AG09309 (cell line): ENCODE measurements at regions not wholly inside any gene's neighbourhood (a gene's known extent, or its start where the extent isn't known, plus 50 kb on each side); places are given as distances from the start of the nearest gene placed in this dataset.

Experiments used
- DNase-seq: peaks from one replicate; pipeline ENCODE4 v3.0.0-alpha.2; 2010; ENCODE audit warnings: low read depth
- H3K4me3 ChIP-seq: 2 replicates; pipeline ENCODE4 v1.5.1; 2011; ENCODE audit warnings: mild to moderate bottlenecking, low read depth, low read length, moderate library complexity; ENCODE audit not compliant: control insufficient read depth
- CTCF ChIP-seq: IDR thresholded peaks from 2 replicates; pipeline ENCODE4 v1.5.1; 2011; ENCODE audit warnings: mild to moderate bottlenecking, low read depth, low read length, inconsistent platforms; ENCODE audit not compliant: insufficient read depth, control insufficient read depth; ENCODE audit errors: missing control alignments

- TF ChIP-seq CTCF: no peak
- H3K4me3 ChIP-seq: no peak overlapping the region
Observed at GRCh38 chr6:139556532-139556931, 182.1 kb upstream of the CITED2 start.

GRCh38 chr6:139553916-139554315, 179.5 kb upstream of the CITED2 start:
- no peak for DNase-seq
- H3K4me3 ChIP-seq: no peak overlapping the region
- no peak for TF ChIP-seq CTCF

More at GRCh38 chr6:139556532-139556931, 182.1 kb upstream of the CITED2 start:
- DNase-seq: no peak

GRCh38 chr6:139551376-139551775, 176.9 kb upstream of the CITED2 start:
- no peak for DNase-seq
- no peak overlapping the region for H3K4me3 ChIP-seq
- no peak for TF ChIP-seq CTCF

GRCh38 chr6:139550361-139550760, 175.9 kb upstream of the CITED2 start:
- H3K4me3 ChIP-seq: no peak overlapping the region
- no peak for TF ChIP-seq CTCF
- no peak for DNase-seq

GRCh38 chr6:139549561-139550070, 175.2 kb upstream of the CITED2 start:
- no peak for DNase-seq
- no peak for TF ChIP-seq CTCF
- no peak overlapping the region for H3K4me3 ChIP-seq

GRCh38 chr6:139547804-139548203, 173.4 kb upstream of the CITED2 start:
- no peak for DNase-seq
- H3K4me3 ChIP-seq: no peak overlapping the region
- TF ChIP-seq CTCF: no peak
